NCI-H1092 treated with DMSO at 0.1 percent for 48 hours (cell line): ENCODE measurements at regions not wholly inside any gene's neighbourhood (a gene's known extent, or its start where the extent isn't known, plus 50 kb on each side); places are given as distances from the start of the nearest gene placed in this dataset.
"Not testable (repeated sequence)": the region's sequence is repeated elsewhere in the genome, so short reads cannot be mapped to it uniquely, and the experiment has no call there.

Source experiments
- DNase-seq: peaks from one replicate; lab custom pipeline; 2025; lab: John Stamatoyannopoulos, UW

GRCh38 chrX:13518126-13518525 lies 51.3 kb upstream of the EGFL6 start:
- no peak for DNase-seq

- DNase-seq: no peak
Observed at GRCh38 chrX:13515211-13515930, 54.0 kb upstream of the EGFL6 start.

GRCh38 chrX:13511944-13512330 lies 57.5 kb upstream of the EGFL6 start:
- no peak for DNase-seq

- DNase-seq: no peak
Observed at GRCh38 chrX:13511241-13511943, 58.0 kb upstream of the EGFL6 start.

GRCh38 chrX:13507893-13508292 lies 61.5 kb upstream of the EGFL6 start:
- DNase-seq: no peak

GRCh38 chrX:13506574-13506973 lies 62.8 kb upstream of the EGFL6 start:
- DNase-seq: peak; percentile 42

GRCh38 chrX:13502590-13502989 lies 66.8 kb upstream of the EGFL6 start:
- DNase-seq: no peak

GRCh38 chrX:13499736-13500135 lies 69.7 kb upstream of the EGFL6 start:
- DNase-seq: no peak

GRCh38 chrX:13498238-13498637 lies 71.2 kb upstream of the EGFL6 start:
- DNase-seq: peak; percentile 38

GRCh38 chrX:13495232-13495631 lies 74.2 kb upstream of the EGFL6 start:
- DNase-seq: peak; percentile 83

- DNase-seq: no peak
Observed at GRCh38 chrX:13494562-13494961, 74.8 kb upstream of the EGFL6 start.

- DNase-seq: no peak
Observed at GRCh38 chrX:13493659-13494058, 75.7 kb upstream of the EGFL6 start.

GRCh38 chrX:13492286-13492685 lies 77.1 kb upstream of the EGFL6 start:
- no peak for DNase-seq

- no peak for DNase-seq
Observed at GRCh38 chrX:13491061-13491460, 78.3 kb upstream of the EGFL6 start.

- no peak for DNase-seq
Observed at GRCh38 chrX:13489454-13489853, 79.9 kb upstream of the EGFL6 start.

- peak; percentile 73 for DNase-seq
Observed at GRCh38 chrX:13487731-13488505, 81.5 kb upstream of the EGFL6 start.

- DNase-seq: no peak
Observed at GRCh38 chrX:13485167-13485566, 84.2 kb upstream of the EGFL6 start.

- no peak for DNase-seq
Observed at GRCh38 chrX:13483773-13484172, 85.6 kb upstream of the EGFL6 start.

GRCh38 chrX:13482746-13483541 lies 86.5 kb upstream of the EGFL6 start:
- DNase-seq: no peak

GRCh38 chrX:13480780-13481179 lies 88.6 kb upstream of the EGFL6 start:
- DNase-seq: not testable (repeated sequence)

GRCh38 chrX:13479452-13479813 lies 90.0 kb upstream of the EGFL6 start:
- DNase-seq: no peak
